K562 (cell line): ENCODE measurements at regions not wholly inside any gene's neighbourhood (a gene's known extent, or its start where the extent isn't known, plus 50 kb on each side); places are given as distances from the start of the nearest gene placed in this dataset.

Experiments used
- ATAC-seq: fragments of 200-7000 bp; cut with Tn5 transposase; 3 replicates; pipeline ENCODE4 v1.9.1; 2020; ENCODE audit warnings: moderate library complexity
- BruUV-seq: library from RNA; stranded (reverse); fragments of 400-500 nt; replicated peaks from 2 replicates; lab custom pipeline; 2021; lab: Mats Ljungman, UMichigan
- CTCF ChIA-PET: fragments of 300-600 bp; formaldehyde crosslinking; extraction: SDS; loops from one replicate; lab custom pipeline; 2021; ENCODE audit warnings: low intra/inter-chr PET ratio; lab: Yijun Ruan, JAX
- POLR2A ChIA-PET: fragments of 300-600, 350-650 bp; sonication (Branson Sonifier 250); formaldehyde crosslinking; extraction: SDS; loops from one replicate; lab custom pipeline; 2021; ENCODE audit warnings: antibody characterized with exemption, inconsistent platforms; lab: Yijun Ruan, JAX
- DNase-seq, 4 experiments: peaks; one replicate each; pipeline versions ENCODE4 v3.0.0 to v3.0.0-alpha.2; 2011 to 2018; ENCODE audit warnings: low spot score in 3 of 4, mixed read lengths in 3 of 4; ENCODE audit errors: extremely low read depth in 1 of 4
- FAIRE-seq: peaks from 2 replicates; lab custom pipeline; 2011; peaks lifted over from hg19 to GRCh38; lab: Jason Lieb, UNC
- H2AFZ ChIP-seq: 2 replicates; pipeline ENCODE4 v1.6.0; 2011; ENCODE audit warnings: low read depth, low read length, control low read depth, inconsistent platforms
- H3K27ac ChIP-seq: fragments of 200-600 bp; 3 replicates; pipeline ENCODE4 v1.8.0; 2011; ENCODE audit warnings: low read depth, mild to moderate bottlenecking, control low read depth, inconsistent platforms, low read length, moderate library complexity, mixed read lengths; ENCODE audit errors: extremely low read depth
- H3K27me3 ChIP-seq, 2 experiments: fragments of 300-600 bp in 1 of 2; 2 replicates in 1 of 2; 3 replicates in 1 of 2; pipeline versions ENCODE4 v1.6.0 to v1.8.0; 2011; ENCODE audit warnings: inconsistent platforms in 2 of 2, low read length in 2 of 2, mild to moderate bottlenecking in 1 of 2, mixed read lengths in 1 of 2, moderate library complexity in 1 of 2; ENCODE audit not compliant: control insufficient read depth in 2 of 2, insufficient read depth in 2 of 2
- H3K36me3 ChIP-seq: fragments of 300-600 bp; 3 replicates; pipeline ENCODE4 v1.8.0; 2011; ENCODE audit warnings: mild to moderate bottlenecking, low read length, inconsistent platforms; ENCODE audit not compliant: control insufficient read depth, insufficient read depth
- H3K4me1 ChIP-seq, 2 experiments: fragments of 200-600 bp in 1 of 2; replicated peaks in 1 of 2; 2 replicates in 1 of 2; 3 replicates in 1 of 2; pipeline versions ENCODE4 v1.5.1 to v1.8.0; 2011; ENCODE audit warnings: inconsistent platforms in 2 of 2, low read length in 2 of 2, mild to moderate bottlenecking in 1 of 2, mixed read lengths in 1 of 2, moderate library complexity in 1 of 2; ENCODE audit not compliant: control insufficient read depth in 2 of 2, insufficient read depth in 2 of 2
- H3K4me2 ChIP-seq: 2 replicates; pipeline ENCODE4 v1.6.1; 2011; ENCODE audit warnings: low read length, control low read depth, inconsistent platforms, mixed read lengths; ENCODE audit not compliant: insufficient read depth
- H3K4me3 ChIP-seq: fragments of 200-600 bp; sonication (generic), shearing (Covaris generic); 2 replicates; pipeline ENCODE4 v1.5.1; 2016; ENCODE audit warnings: control low read depth, inconsistent platforms
- H3K79me2 ChIP-seq: fragments of 200-600 bp; 3 replicates; pipeline ENCODE4 v1.8.0; 2011; ENCODE audit warnings: low read length, inconsistent platforms; ENCODE audit not compliant: control insufficient read depth, insufficient read depth
- H3K9ac ChIP-seq, 2 experiments: 2 replicates each; pipeline versions ENCODE4 v1.6.0 to v1.6.1; 2011; ENCODE audit warnings: low read depth in 2 of 2, low read length in 2 of 2, control low read depth in 1 of 2, inconsistent platforms in 1 of 2, mild to moderate bottlenecking in 1 of 2, mixed read lengths in 1 of 2; ENCODE audit not compliant: insufficient read depth in 1 of 2
- H3K9me1 ChIP-seq: one replicate; pipeline ENCODE4 v1.6.0; 2011; ENCODE audit warnings: inconsistent platforms, mild to moderate bottlenecking, low read length, moderate library complexity; ENCODE audit not compliant: control insufficient read depth, insufficient read depth
- H3K9me3 ChIP-seq: replicated peaks from 2 replicates; pipeline ENCODE4 v1.5.1; 2011; ENCODE audit warnings: low read depth, low read length, inconsistent platforms; ENCODE audit not compliant: control insufficient read depth, insufficient read depth
- H4K20me1 ChIP-seq: replicated peaks from 2 replicates; pipeline ENCODE4 v1.6.1; 2011; ENCODE audit warnings: low read length, inconsistent platforms, mixed read lengths; ENCODE audit not compliant: control insufficient read depth, insufficient read depth
- CAMTA2 ChIP-seq: fragments of 250-450 bp; sonication (Bioruptor Pico); conservative IDR thresholded peaks from 2 replicates; pipeline ENCODE4 v1.5.1; 2022
- ETV5 ChIP-seq: sonication (generic); formaldehyde crosslinking; IDR thresholded peaks from 2 replicates; pipeline ENCODE4 v1.4.0; 2020; ENCODE audit warnings: low read depth, mild to moderate bottlenecking, missing genetic modification reagents
- FOXK2 ChIP-seq, 2 experiments: fragments of 450-650 bp; IDR thresholded peaks in 1 of 2; conservative IDR thresholded peaks in 1 of 2; 2 replicates each; pipeline ENCODE4 v1.6.1; 2016; ENCODE audit warnings: low read depth in 2 of 2, mild to moderate bottlenecking in 1 of 2
- GABPA ChIP-seq: fragments of 200-800 bp; sonication (Bioruptor generic); conservative IDR thresholded peaks from 2 replicates; pipeline ENCODE4 v1.6.1; 2016; ENCODE audit warnings: low read depth, missing genetic modification characterization, missing compliant biosample characterization
- GTF2F1 ChIP-seq: IDR thresholded peaks from 2 replicates; pipeline ENCODE4 v1.6.1; 2011; ENCODE audit warnings: low read depth, low read length, improper control_type of control experiment
- KLF10 ChIP-seq: fragments of 250-450 bp; sonication (Bioruptor Pico); IDR thresholded peaks from 2 replicates; pipeline ENCODE4 v1.6.1; 2021; ENCODE audit warnings: matching md5 sums
- KLF13 ChIP-seq: fragments of 450-650 bp; IDR thresholded peaks from 2 replicates; pipeline ENCODE4 v1.6.1; 2016; ENCODE audit warnings: missing genetic modification characterization, low read depth, mild to moderate bottlenecking, missing compliant biosample characterization, moderate library complexity, borderline replicate concordance
- NEUROD1 ChIP-seq: fragments of 150-350 bp; IDR thresholded peaks from 2 replicates; pipeline ENCODE4 v1.6.1; 2014; ENCODE audit warnings: borderline replicate concordance, low read length, low read depth; ENCODE audit not compliant: partially characterized antibody
- PHB2 ChIP-seq: fragments of 450-650 bp; IDR thresholded peaks from 2 replicates; pipeline ENCODE4 v1.6.1; 2017; ENCODE audit warnings: low read depth
- RB1 ChIP-seq: fragments of 450-650 bp; IDR thresholded peaks from 2 replicates; pipeline ENCODE4 v1.6.1; 2017; ENCODE audit warnings: low read depth, mild to moderate bottlenecking
- TFE3 ChIP-seq: fragments of 450-650 bp; formaldehyde crosslinking; IDR thresholded peaks from 2 replicates; pipeline ENCODE4 v1.4.0; 2020; ENCODE audit warnings: mild to moderate bottlenecking, mixed read lengths
- ZNF280A ChIP-seq: fragments of 450-650 bp; IDR thresholded peaks from 2 replicates; pipeline ENCODE4 v1.6.1; 2018; ENCODE audit warnings: mild to moderate bottlenecking, low read depth; ENCODE audit not compliant: partially characterized antibody
- ZNF449 ChIP-seq: fragments of 250-450 bp; sonication (Bioruptor Pico); IDR thresholded peaks from 2 replicates; pipeline ENCODE4 v1.8.0; 2022; ENCODE audit warnings: moderate library complexity, mild to moderate bottlenecking, inconsistent platforms
- WGBS: fragments of 100-300 bp; shearing (Covaris generic); methylation state at CpG from one replicate; pipeline ENCODE4 v1.1.6; 2016; ENCODE audit warnings: low coverage, mixed read lengths; ENCODE audit not compliant: insufficient coverage; ENCODE audit errors: missing lambda C conversion rate; 5-methylcytosine and 5-hydroxymethylcytosine counted together
- in situ Hi-C: fragments of 300-500 bp; cut with MboI; formaldehyde crosslinking; loops from 4 replicates; pipeline ENCODE4 v1.15.0; 2018; ENCODE audit warnings: inconsistent platforms, mixed read lengths
- intact Hi-C: fragments of 100-400 bp; cut with micrococcal nuclease; formaldehyde crosslinking; loops from 2 replicates; pipeline ENCODE4 v1.14.2; 2022

GRCh38 chr4:34412911-34413310, 1831.4 kb downstream of the ARAP2 start:
- FAIRE-seq (no peak), DNase-seq (no peak), ATAC-seq (no peak)
- H3K79me2 ChIP-seq, result no peaks in the 10 kb centered on the region
- H3K4me2 ChIP-seq, result no peak overlapping the region
- intact Hi-C loops (no loop called here), in situ Hi-C loops (no loop called here)
- H3K27ac ChIP-seq, result no peak overlapping the region
- H4K20me1 ChIP-seq, result no peaks in the 10 kb centered on the region
- no peak overlapping the region for H3K4me3 ChIP-seq
- 0% methylated on average over 2 of the region's 2 CpGs for WGBS
- no peaks in the 10 kb centered on the region for H3K36me3 ChIP-seq
- ChIA-PET POLR2A (no interaction called here), CTCF (no interaction called here)
- H3K9ac ChIP-seq, result no peak overlapping the region
- H2AFZ ChIP-seq, result no peak overlapping the region
- no peaks in the 10 kb centered on the region for H3K4me1 ChIP-seq
- BruUV-seq, result no TSS peak
- no peaks in the 10 kb centered on the region for H3K9me3 ChIP-seq
- no peaks in the 10 kb centered on the region for H3K9me1 ChIP-seq
- H3K27me3 ChIP-seq, result no peaks in the 10 kb centered on the region
- no peak for TF ChIP-seq ETV5
- no peak for TF ChIP-seq ZNF449 (CRISPR knock-in tag)
- no peak for TF ChIP-seq ZNF280A
- no peak for TF ChIP-seq TFE3 (CRISPR knock-in tag)
- TF ChIP-seq GTF2F1, result no peak
- TF ChIP-seq CAMTA2 (CRISPR knock-in tag), result no peak
- TF ChIP-seq NEUROD1, result no peak
- TF ChIP-seq GABPA, result no peak
- no peak for TF ChIP-seq FOXK2 (conservative IDR thresholded peaks at IDR 0.05 in 1 of 2, IDR thresholded peaks at IDR 0.05 in 1 of 2; ENCODE audit: low read depth in 2 of 2)
- no peak for TF ChIP-seq KLF10 (CRISPR knock-in tag)
- no peak for TF ChIP-seq RB1
- no peak for TF ChIP-seq KLF13
- TF ChIP-seq PHB2, result no peak
